GM12878 (cell line): ENCODE measurements at regions not wholly inside any gene's neighbourhood (a gene's known extent, or its start where the extent isn't known, plus 50 kb on each side); places are given as distances from the start of the nearest gene placed in this dataset.

ENCODE experiments used
- BACH1 ChIP-seq: fragments of 450-650 bp; IDR thresholded peaks from 2 replicates; pipeline ENCODE4 v1.6.1; 2017; ENCODE audit warnings: mild to moderate bottlenecking, borderline replicate concordance
- CHD1 ChIP-seq: IDR thresholded peaks from 2 replicates; pipeline ENCODE4 v1.6.1; 2012; ENCODE audit warnings: low read depth, low read length, improper control_type of control experiment
- CHD2 ChIP-seq: IDR thresholded peaks from 2 replicates; pipeline ENCODE4 v1.6.1; 2011; ENCODE audit warnings: low read depth, low read length, improper control_type of control experiment, borderline replicate concordance
- E2F4 ChIP-seq: IDR thresholded peaks from 2 replicates; pipeline ENCODE4 v1.6.1; 2012; ENCODE audit warnings: low read depth, low read length, improper control_type of control experiment
- EP300 ChIP-seq, 2 experiments: fragments of 150-350 bp in 1 of 2; IDR thresholded peaks; 2 replicates each; pipeline ENCODE4 v1.6.1; 2011 to 2012; ENCODE audit warnings: low read depth in 2 of 2, low read length in 2 of 2, borderline replicate concordance in 1 of 2, improper control_type of control experiment in 1 of 2, inconsistent platforms in 1 of 2; ENCODE audit not compliant: control insufficient read depth in 1 of 2
- ETV6 ChIP-seq, 2 experiments: fragments of 450-650 bp in 1 of 2; IDR thresholded peaks in 1 of 2; conservative IDR thresholded peaks in 1 of 2; 2 replicates each; pipeline ENCODE4 v1.6.1; 2014; ENCODE audit warnings: antibody characterized with exemption in 1 of 2, borderline replicate concordance in 1 of 2, low read depth in 1 of 2, mild to moderate bottlenecking in 1 of 2, moderate library complexity in 1 of 2
- HDAC6 ChIP-seq: fragments of 200-600 bp; sonication (generic); IDR thresholded peaks from one replicate; pipeline ENCODE4 v1.8.0; 2017; ENCODE audit warnings: antibody characterized with exemption; ENCODE audit not compliant: unreplicated experiment
- IRF4 ChIP-seq: IDR thresholded peaks from 2 replicates; pipeline ENCODE4 v1.6.1; 2011; ENCODE audit warnings: low read depth, low read length
- KDM1A ChIP-seq: fragments of 200-600 bp; sonication (generic); IDR thresholded peaks from 2 replicates; pipeline ENCODE4 v1.6.1; 2016; ENCODE audit warnings: borderline replicate concordance
- MTA2 ChIP-seq: fragments of 450-650 bp; IDR thresholded peaks from 2 replicates; pipeline ENCODE4 v1.6.1; 2016; ENCODE audit warnings: low read depth, mild to moderate bottlenecking, moderate library complexity
- NFYA ChIP-seq: IDR thresholded peaks from 2 replicates; pipeline ENCODE4 v1.6.1; 2011; ENCODE audit warnings: low read depth, mild to moderate bottlenecking, low read length, improper control_type of control experiment, borderline replicate concordance
- NFYB ChIP-seq: IDR thresholded peaks from 2 replicates; pipeline ENCODE4 v1.6.1; 2011; ENCODE audit warnings: low read depth, mild to moderate bottlenecking, low read length, improper control_type of control experiment, moderate library complexity; ENCODE audit not compliant: insufficient read depth
- NKRF ChIP-seq: fragments of 450-650 bp; conservative IDR thresholded peaks from 2 replicates; pipeline ENCODE4 v1.6.1; 2017; ENCODE audit warnings: mild to moderate bottlenecking, moderate library complexity
- PKNOX1 ChIP-seq: fragments of 450-650 bp; IDR thresholded peaks from 2 replicates; pipeline ENCODE4 v1.6.1; 2016; ENCODE audit warnings: mild to moderate bottlenecking
- POU2F2 ChIP-seq: IDR thresholded peaks from 3 replicates; pipeline ENCODE4 v1.6.1; 2011; ENCODE audit warnings: low read depth, mild to moderate bottlenecking, low read length, borderline replicate concordance
- RAD21 ChIP-seq: IDR thresholded peaks from 2 replicates; pipeline ENCODE4 v1.6.1; 2011; ENCODE audit warnings: mild to moderate bottlenecking, low read depth, low read length, moderate library complexity; ENCODE audit not compliant: insufficient read depth
- RFX5 ChIP-seq: IDR thresholded peaks from 2 replicates; pipeline ENCODE4 v1.6.1; 2011; ENCODE audit warnings: low read depth, low read length, improper control_type of control experiment
- TAF1 ChIP-seq: IDR thresholded peaks from 2 replicates; pipeline ENCODE4 v1.6.1; 2011; ENCODE audit warnings: mild to moderate bottlenecking, low read depth, low read length, borderline replicate concordance
- YY1 ChIP-seq: IDR thresholded peaks from 2 replicates; pipeline ENCODE4 v1.6.1; 2011; ENCODE audit warnings: low read depth, mild to moderate bottlenecking, low read length
- ZBTB33 ChIP-seq: fragments of 450-650 bp; IDR thresholded peaks from 2 replicates; pipeline ENCODE4 v1.6.1; 2017; ENCODE audit warnings: mild to moderate bottlenecking
- ZNF687 ChIP-seq: fragments of 450-650 bp; IDR thresholded peaks from 2 replicates; pipeline ENCODE4 v1.6.1; 2017; ENCODE audit warnings: mild to moderate bottlenecking, moderate library complexity

- TF ChIP-seq ZBTB33 (no peak), ETV6 (conservative IDR thresholded peaks at IDR 0.05 in 1 of 2, IDR thresholded peaks at IDR 0.05 in 1 of 2; ENCODE audit: borderline replicate concordance in 1 of 2, low read depth in 1 of 2) (no peak), NKRF (no peak), E2F4 (no peak), IRF4 (peak; percentile 72; the same call in 1 of the 2 replicates), YY1 (no peak), PKNOX1 (no peak), CHD1 (no peak), RFX5 (no peak), HDAC6 (no peak), EP300 (IDR thresholded peaks at IDR 0.05; ENCODE audit: borderline replicate concordance in 1 of 2, control insufficient read depth in 1 of 2, low read depth in 2 of 2, low read length in 2 of 2) (peak; percentile 42 to 80; a peak in 3 of 4 replicates), BACH1 (no peak), KDM1A (no peak), ZNF687 (peak; percentile 85), POU2F2 (no peak), TAF1 (no peak), NFYB (no peak), RAD21 (no peak), MTA2 (peak; percentile 84), NFYA (no peak), CHD2 (no peak)
Measured at GRCh38 chr7:83796760-83797159, 147.8 kb upstream of the SEMA3E start (continued).
